ENCODE measurements at regions not wholly inside any gene's neighbourhood (a gene's known extent, or its start where the extent isn't known, plus 50 kb on each side); places are given as distances from the start of the nearest gene placed in this dataset.

- no peaks in the 10 kb centered on the region for H3K79me2 ChIP-seq (ENCODE audit: control insufficient read depth, insufficient read depth, low read length)
- 0% methylated on average over 1 of the region's 1 CpG for whole genome bisulfite sequencing (ENCODE audit: insufficient coverage, low coverage, missing lambda C conversion rate)
- H3K4me2 ChIP-seq (ENCODE audit: insufficient read depth, low read length), result no peak overlapping the region
- no TSS peak for BruUV-seq (replicated peaks)
- TF ChIP-seq ZNF785 (CRISPR knock-in tag; IDR thresholded peaks at IDR 0.05), result no peak
- no peak for TF ChIP-seq ESRRA (IDR thresholded peaks at IDR 0.05; ENCODE audit: borderline replicate concordance, low read depth)
- no peak for TF ChIP-seq MIER1 (IDR thresholded peaks at IDR 0.05; ENCODE audit: low read depth)
- TF ChIP-seq ZNF445 (CRISPR knock-in tag; IDR thresholded peaks at IDR 0.05; ENCODE audit: low read depth), result no peak
- TF ChIP-seq SREBF1 (IDR thresholded peaks at IDR 0.05; ENCODE audit: borderline replicate concordance, low read depth, low read length), result no peak
- TF ChIP-seq MAFK (IDR thresholded peaks at IDR 0.05; ENCODE audit: low read length), result no peak
- TF ChIP-seq, protein P1, sequence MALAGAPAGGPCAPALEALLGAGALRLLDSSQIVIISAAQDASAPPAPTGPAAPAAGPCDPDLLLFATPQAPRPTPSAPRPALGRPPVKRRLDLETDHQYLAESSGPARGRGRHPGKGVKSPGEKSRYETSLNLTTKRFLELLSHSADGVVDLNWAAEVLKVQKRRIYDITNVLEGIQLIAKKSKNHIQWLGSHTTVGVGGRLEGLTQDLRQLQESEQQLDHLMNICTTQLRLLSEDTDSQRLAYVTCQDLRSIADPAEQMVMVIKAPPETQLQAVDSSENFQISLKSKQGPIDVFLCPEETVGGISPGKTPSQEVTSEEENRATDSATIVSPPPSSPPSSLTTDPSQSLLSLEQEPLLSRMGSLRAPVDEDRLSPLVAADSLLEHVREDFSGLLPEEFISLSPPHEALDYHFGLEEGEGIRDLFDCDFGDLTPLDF (CRISPR knock-in tag; IDR thresholded peaks at IDR 0.05), result no peak
- POLR2A ChIA-PET, result no interaction called here
- H3K9me1 ChIP-seq (ENCODE audit: control insufficient read depth, insufficient read depth, low read length), result no peaks in the 10 kb centered on the region
- no peak overlapping the region for H3K27ac ChIP-seq (ENCODE audit: extremely low read depth, low read depth, low read length)
- H4K20me1 ChIP-seq (replicated peaks; ENCODE audit: control insufficient read depth, insufficient read depth, low read length), result no peaks in the 10 kb centered on the region
- H3K9me3 ChIP-seq (replicated peaks; ENCODE audit: control insufficient read depth, insufficient read depth, low read depth, low read length), result no peaks in the 10 kb centered on the region
- H3K36me3 ChIP-seq (ENCODE audit: control insufficient read depth, insufficient read depth, low read length), result no peaks in the 10 kb centered on the region
- H2AFZ ChIP-seq (ENCODE audit: low read depth, low read length), result no peak overlapping the region
- no peak for FAIRE-seq
- in situ Hi-C loops (cut with MboI), result no loop called here
- intact Hi-C loops (cut with micrococcal nuclease), result no loop called here
- H3K27me3 ChIP-seq (ENCODE audit: control insufficient read depth in 2 of 2, insufficient read depth in 2 of 2, low read length in 2 of 2), result no peaks in the 10 kb centered on the region
- CTCF ChIA-PET (ENCODE audit: low intra/inter-chr PET ratio), result no interaction called here
- no peak overlapping the region for H3K4me3 ChIP-seq
- ATAC-seq, result no peak
- no peaks in the 10 kb centered on the region for H3K4me1 ChIP-seq (replicated peaks in 1 of 2; ENCODE audit: control insufficient read depth in 2 of 2, insufficient read depth in 2 of 2, low read length in 2 of 2)
- H3K9ac ChIP-seq (ENCODE audit: insufficient read depth in 1 of 2, low read depth in 2 of 2, low read length in 2 of 2), result no peak overlapping the region
- DNase-seq (ENCODE audit: extremely low read depth in 1 of 4, low spot score in 3 of 4), result no peak
Observed at GRCh38 chr4:111027526-111027925, 404.6 kb upstream of the PITX2 start.
